ENCODE measurements at regions not wholly inside any gene's neighbourhood (a gene's known extent, or its start where the extent isn't known, plus 50 kb on each side); places are given as distances from the start of the nearest gene placed in this dataset.

GRCh38 chr1:181150273-181150672 lies 61.8 kb downstream of the IER5 start:
- DNase-seq (ENCODE audit: extremely low spot score, unreplicated experiment): no peak
- no peaks in the 10 kb centered on the region for H3K36me3 Mint-ChIP-seq
- H3K9me3 Mint-ChIP-seq: peaks cover 17% of the 10 kb centered on the region
- peaks cover 11% of the 10 kb centered on the region for H3K27me3 Mint-ChIP-seq
- H3K4me3 Mint-ChIP-seq: no peak overlapping the region
- H3K27ac Mint-ChIP-seq: no peak overlapping the region
- H3K4me1 Mint-ChIP-seq (ENCODE audit: unreplicated experiment): peaks cover 16% of the 10 kb centered on the region
- TF ChIP-seq, protein P1, sequence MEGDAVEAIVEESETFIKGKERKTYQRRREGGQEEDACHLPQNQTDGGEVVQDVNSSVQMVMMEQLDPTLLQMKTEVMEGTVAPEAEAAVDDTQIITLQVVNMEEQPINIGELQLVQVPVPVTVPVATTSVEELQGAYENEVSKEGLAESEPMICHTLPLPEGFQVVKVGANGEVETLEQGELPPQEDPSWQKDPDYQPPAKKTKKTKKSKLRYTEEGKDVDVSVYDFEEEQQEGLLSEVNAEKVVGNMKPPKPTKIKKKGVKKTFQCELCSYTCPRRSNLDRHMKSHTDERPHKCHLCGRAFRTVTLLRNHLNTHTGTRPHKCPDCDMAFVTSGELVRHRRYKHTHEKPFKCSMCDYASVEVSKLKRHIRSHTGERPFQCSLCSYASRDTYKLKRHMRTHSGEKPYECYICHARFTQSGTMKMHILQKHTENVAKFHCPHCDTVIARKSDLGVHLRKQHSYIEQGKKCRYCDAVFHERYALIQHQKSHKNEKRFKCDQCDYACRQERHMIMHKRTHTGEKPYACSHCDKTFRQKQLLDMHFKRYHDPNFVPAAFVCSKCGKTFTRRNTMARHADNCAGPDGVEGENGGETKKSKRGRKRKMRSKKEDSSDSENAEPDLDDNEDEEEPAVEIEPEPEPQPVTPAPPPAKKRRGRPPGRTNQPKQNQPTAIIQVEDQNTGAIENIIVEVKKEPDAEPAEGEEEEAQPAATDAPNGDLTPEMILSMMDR (conservative IDR thresholded peaks at IDR 0.05): no peak

DNA sequence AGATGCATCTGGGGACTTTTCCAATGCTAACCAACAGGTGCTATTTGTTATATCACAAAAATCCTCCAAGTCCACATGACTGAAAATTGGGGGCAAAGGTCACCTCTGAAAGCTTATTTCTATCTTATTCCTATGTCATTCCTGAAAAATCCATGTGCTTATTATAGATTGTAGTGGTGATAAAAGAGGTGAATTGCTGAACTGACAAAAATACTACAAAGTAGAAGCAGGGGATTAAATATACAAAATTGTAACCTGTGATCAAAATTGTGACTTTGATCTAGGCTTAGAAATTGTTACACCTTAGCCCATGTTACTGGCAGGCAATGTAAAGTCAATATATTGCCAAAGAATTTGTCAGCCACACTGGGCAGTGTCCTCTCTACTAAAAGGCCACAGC lies 62.3 kb downstream of the IER5 start:
- no peaks in the 10 kb centered on the region for H3K36me3 Mint-ChIP-seq
- TF ChIP-seq, protein P1 (conservative IDR thresholded peaks at IDR 0.05): no peak
- peaks cover 16% of the 10 kb centered on the region for H3K4me1 Mint-ChIP-seq (ENCODE audit: unreplicated experiment)
- H3K9me3 Mint-ChIP-seq: peaks cover 13% of the 10 kb centered on the region
- no peak overlapping the region for H3K4me3 Mint-ChIP-seq
- no peak for DNase-seq (ENCODE audit: extremely low spot score, unreplicated experiment)
- no peak overlapping the region for H3K27ac Mint-ChIP-seq
- peaks cover 6% of the 10 kb centered on the region for H3K27me3 Mint-ChIP-seq

DNA sequence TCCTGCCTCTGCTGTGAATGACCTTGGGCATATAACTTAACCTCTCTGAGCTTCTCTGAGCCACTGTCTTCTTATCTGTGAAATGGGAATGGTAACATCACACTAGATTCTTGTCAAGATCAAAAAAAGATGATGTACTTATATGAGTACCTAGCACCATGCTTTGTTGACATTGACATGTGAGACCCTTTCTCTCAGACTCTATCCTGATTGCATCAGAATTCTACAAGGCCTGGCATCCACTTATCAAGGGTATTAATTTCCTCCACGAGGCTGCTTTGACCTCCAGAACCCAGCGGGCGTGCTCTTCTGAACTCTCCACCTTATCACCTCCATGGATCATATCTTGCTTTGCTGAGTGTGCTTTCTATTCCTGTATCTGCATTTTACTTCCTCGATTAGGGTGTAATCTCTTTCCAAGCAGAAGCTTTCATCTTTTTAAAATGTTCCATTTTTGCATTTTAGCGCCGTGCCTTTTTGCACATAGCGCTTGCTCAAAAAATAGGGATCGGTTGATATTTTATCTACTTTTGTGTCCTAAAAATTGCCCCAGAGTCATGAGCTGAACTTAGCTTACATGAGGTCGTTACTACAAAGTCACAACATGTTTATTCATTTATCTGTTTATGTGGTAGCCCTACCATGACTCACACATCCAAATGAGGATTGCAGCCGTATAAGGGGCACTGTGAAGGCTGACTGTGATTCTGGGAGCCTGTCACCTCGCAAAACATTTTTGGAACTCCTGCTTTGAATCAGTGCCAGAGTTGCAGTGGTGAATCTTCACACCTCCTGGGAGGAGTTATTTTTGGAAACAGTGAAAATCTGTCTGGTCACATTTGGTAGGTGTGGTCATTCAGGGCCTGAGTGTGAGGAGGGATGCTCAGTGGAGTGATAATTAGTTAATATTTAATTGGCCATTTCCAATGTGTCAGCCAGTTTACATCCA lies 63.2 kb downstream of the IER5 start:
- peaks cover 16% of the 10 kb centered on the region for H3K4me1 Mint-ChIP-seq (ENCODE audit: unreplicated experiment)
- H3K4me3 Mint-ChIP-seq: no peak overlapping the region
- no peaks in the 10 kb centered on the region for H3K36me3 Mint-ChIP-seq
- H3K27me3 Mint-ChIP-seq: peaks cover under 1% of the 10 kb centered on the region
- no peak for DNase-seq (ENCODE audit: extremely low spot score, unreplicated experiment)
- TF ChIP-seq, protein P1 (conservative IDR thresholded peaks at IDR 0.05): no peak
- peaks cover 5% of the 10 kb centered on the region for H3K9me3 Mint-ChIP-seq
- no peak overlapping the region for H3K27ac Mint-ChIP-seq

DNA sequence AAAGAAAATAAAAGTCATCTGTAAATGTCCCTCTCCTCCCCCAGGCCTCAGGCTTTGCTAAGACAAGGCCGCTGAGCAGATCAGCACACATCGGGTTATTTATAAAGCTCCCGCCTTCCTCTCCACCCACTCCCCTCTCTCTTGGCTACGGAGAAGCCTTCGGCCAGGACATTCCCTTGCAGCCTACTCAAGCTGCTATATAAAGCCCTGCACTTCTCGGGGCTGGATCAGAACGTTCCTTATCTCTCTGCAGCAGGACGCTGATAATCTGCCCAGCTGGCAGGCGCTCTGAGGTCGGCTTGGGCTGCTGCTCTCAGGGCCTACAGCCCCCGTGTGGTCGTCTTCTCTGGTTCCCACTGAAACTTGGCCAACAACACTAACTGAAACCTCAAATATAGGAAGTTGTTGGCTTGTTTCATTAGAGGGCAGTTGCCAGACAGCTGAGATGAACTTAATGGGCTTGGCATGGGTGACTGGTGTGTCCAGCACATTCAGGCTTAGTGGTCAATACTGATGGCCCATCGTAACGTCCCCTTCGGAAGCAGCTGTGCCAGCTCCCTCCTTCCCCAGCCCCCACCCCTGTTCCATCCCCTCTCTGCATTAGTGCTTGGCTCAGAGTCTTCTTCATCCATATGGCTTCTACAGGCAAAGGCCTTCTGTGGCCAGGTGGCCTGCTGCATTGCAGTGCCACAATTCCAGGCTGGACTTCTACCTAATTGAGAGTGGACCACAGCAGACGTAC lies 64.6 kb downstream of the IER5 start:
- Mint-ChIP-seq H3K9me3 (no peaks in the 10 kb centered on the region), H3K36me3 (no peaks in the 10 kb centered on the region), H3K4me3 (no peak overlapping the region), H3K4me1 (ENCODE audit: unreplicated experiment) (peaks cover 16% of the 10 kb centered on the region), H3K27ac (no peak overlapping the region), H3K27me3 (no peaks in the 10 kb centered on the region)
- DNase-seq (ENCODE audit: extremely low spot score, unreplicated experiment): no peak
- TF ChIP-seq, protein P1 (conservative IDR thresholded peaks at IDR 0.05): peak; percentile 53

DNA sequence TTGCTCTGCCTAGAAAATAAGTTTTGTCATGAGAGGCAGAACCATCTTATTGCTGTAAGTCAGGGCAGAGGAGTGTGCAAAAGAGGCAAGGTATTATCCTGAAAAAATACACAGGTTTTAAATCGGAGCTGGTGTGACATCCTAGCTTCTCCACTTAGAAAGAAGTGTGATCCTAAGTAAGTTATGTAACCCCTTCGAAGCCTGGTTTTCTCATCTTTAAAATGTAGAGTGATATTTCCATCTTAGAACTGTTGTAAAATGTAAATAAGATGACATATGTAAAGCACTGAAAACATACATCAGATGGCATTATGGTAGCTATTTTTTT lies 65.1 kb downstream of the IER5 start:
- Mint-ChIP-seq H3K36me3 (no peaks in the 10 kb centered on the region), H3K27ac (no peak overlapping the region), H3K4me3 (no peak overlapping the region), H3K9me3 (no peaks in the 10 kb centered on the region), H3K4me1 (ENCODE audit: unreplicated experiment) (peaks cover 16% of the 10 kb centered on the region), H3K27me3 (no peaks in the 10 kb centered on the region)
- no peak for DNase-seq (ENCODE audit: extremely low spot score, unreplicated experiment)
- TF ChIP-seq, protein P1 (conservative IDR thresholded peaks at IDR 0.05): no peak

All from type B pancreatic cell (in vitro differentiated cells).